ENCODE measurements at regions not wholly inside any gene's neighbourhood (a gene's known extent, or its start where the extent isn't known, plus 50 kb on each side); places are given as distances from the start of the nearest gene placed in this dataset.

GRCh38 chr1:25084407-25084806, 147.9 kb downstream of the SYF2 start:
- Mint-ChIP-seq H3K27me3 (no peaks in the 10 kb centered on the region), H3K36me3 (no peaks in the 10 kb centered on the region), H3K9me3 (no peaks in the 10 kb centered on the region), H3K4me1 (ENCODE audit: low read depth) (no peaks in the 10 kb centered on the region), H3K27ac (no peak overlapping the region), H3K4me3 (no peak overlapping the region)
- intact Hi-C loops (cut with micrococcal nuclease), result no loop called here
- CTCF ChIA-PET, result no interaction called here
- no peak for DNase-seq
- POLR2A ChIA-PET, result no interaction called here

GRCh38 chr1:25083481-25084345, 148.6 kb downstream of the SYF2 start:
- Mint-ChIP-seq H3K27me3 (no peaks in the 10 kb centered on the region), H3K36me3 (no peaks in the 10 kb centered on the region), H3K9me3 (no peaks in the 10 kb centered on the region), H3K27ac (no peak overlapping the region), H3K4me3 (no peak overlapping the region), H3K4me1 (ENCODE audit: low read depth) (no peaks in the 10 kb centered on the region)
- DNase-seq, result no peak
- intact Hi-C loops (cut with micrococcal nuclease), result no loop called here
- ChIA-PET CTCF (interaction anchor here (1.0 kb wide), 1 partner anchor 18 kb away, joined by 3 read pairs; no protein-coding TSS in a partner anchor), POLR2A (no interaction called here)

GRCh38 chr1:25082995-25083394, 149.3 kb downstream of the SYF2 start:
- no peak overlapping the region for H3K4me3 Mint-ChIP-seq
- intact Hi-C loops (cut with micrococcal nuclease), result no loop called here
- ChIA-PET POLR2A (no interaction called here), CTCF (interaction anchor here (1.0 kb wide), 1 partner anchor 19 kb away, joined by 3 read pairs; no protein-coding TSS in a partner anchor)
- DNase-seq, result no peak
- no peaks in the 10 kb centered on the region for H3K36me3 Mint-ChIP-seq
- H3K27me3 Mint-ChIP-seq, result no peaks in the 10 kb centered on the region
- H3K4me1 Mint-ChIP-seq (ENCODE audit: low read depth), result no peaks in the 10 kb centered on the region
- no peak overlapping the region for H3K27ac Mint-ChIP-seq
- H3K9me3 Mint-ChIP-seq, result peaks cover 2% of the 10 kb centered on the region

GRCh38 chr1:25082216-25082899, 149.9 kb downstream of the SYF2 start:
- Mint-ChIP-seq H3K4me1 (ENCODE audit: low read depth) (no peaks in the 10 kb centered on the region), H3K36me3 (peaks cover 1% of the 10 kb centered on the region), H3K9me3 (peaks cover 5% of the 10 kb centered on the region), H3K4me3 (no peak overlapping the region), H3K27ac (no peak overlapping the region), H3K27me3 (no peaks in the 10 kb centered on the region)
- CTCF ChIA-PET, result interaction anchor here (1.0 kb wide), 1 partner anchor 19 kb away, joined by 3 read pairs; no protein-coding TSS in a partner anchor
- intact Hi-C loops (cut with micrococcal nuclease), result no loop called here
- POLR2A ChIA-PET, result no interaction called here
- no peak for DNase-seq

- ChIA-PET CTCF (no interaction called here), POLR2A (no interaction called here)
- H3K4me3 Mint-ChIP-seq, result no peak overlapping the region
- no peak overlapping the region for H3K27ac Mint-ChIP-seq
- H3K27me3 Mint-ChIP-seq, result no peaks in the 10 kb centered on the region
- no peaks in the 10 kb centered on the region for H3K4me1 Mint-ChIP-seq (ENCODE audit: low read depth)
- intact Hi-C loops (cut with micrococcal nuclease), result no loop called here
- peaks cover 7% of the 10 kb centered on the region for H3K36me3 Mint-ChIP-seq
- no peak for DNase-seq
- peaks cover 12% of the 10 kb centered on the region for H3K9me3 Mint-ChIP-seq
Measured at GRCh38 chr1:25081496-25081895, 150.8 kb downstream of the SYF2 start.

- Mint-ChIP-seq H3K4me3 (no peak overlapping the region), H3K9me3 (peaks cover 14% of the 10 kb centered on the region), H3K4me1 (ENCODE audit: low read depth) (no peaks in the 10 kb centered on the region), H3K36me3 (peaks cover 7% of the 10 kb centered on the region), H3K27ac (no peak overlapping the region), H3K27me3 (no peaks in the 10 kb centered on the region)
- ChIA-PET CTCF (interaction anchor here (0.6 to 1.2 kb wide), 2 partner anchors 122 to 189 kb away, joined by 3 to 5 read pairs; no protein-coding TSS in a partner anchor), POLR2A (no interaction called here)
- intact Hi-C loops (cut with micrococcal nuclease), result no loop called here
- DNase-seq, result no peak
Measured at GRCh38 chr1:25080294-25081209, 150.5 kb upstream of the RUNX3 start.

GRCh38 chr1:25079048-25079447, 149.0 kb upstream of the RUNX3 start:
- Mint-ChIP-seq H3K27ac (no peak overlapping the region), H3K4me1 (ENCODE audit: low read depth) (no peaks in the 10 kb centered on the region), H3K36me3 (peaks cover 7% of the 10 kb centered on the region), H3K27me3 (no peaks in the 10 kb centered on the region), H3K4me3 (no peak overlapping the region), H3K9me3 (peaks cover 14% of the 10 kb centered on the region)
- ChIA-PET POLR2A (no interaction called here), CTCF (no interaction called here)
- no peak for DNase-seq
- intact Hi-C loops (cut with micrococcal nuclease), result no loop called here

GRCh38 chr1:25074351-25075227, 144.5 kb upstream of the RUNX3 start:
- no peaks in the 10 kb centered on the region for H3K27me3 Mint-ChIP-seq
- DNase-seq, result no peak
- POLR2A ChIA-PET, result no interaction called here
- intact Hi-C loops (cut with micrococcal nuclease), result no loop called here
- H3K4me3 Mint-ChIP-seq, result no peak overlapping the region
- CTCF ChIA-PET, result interaction anchor here (1.2 kb wide), 1 partner anchor 27 kb away, joined by 3 read pairs; no protein-coding TSS in a partner anchor
- peaks cover 14% of the 10 kb centered on the region for H3K9me3 Mint-ChIP-seq
- H3K27ac Mint-ChIP-seq, result no peak overlapping the region
- peaks cover 7% of the 10 kb centered on the region for H3K36me3 Mint-ChIP-seq
- H3K4me1 Mint-ChIP-seq (ENCODE audit: low read depth), result no peaks in the 10 kb centered on the region

- peaks cover 7% of the 10 kb centered on the region for H3K36me3 Mint-ChIP-seq
- H3K9me3 Mint-ChIP-seq, result peaks cover 14% of the 10 kb centered on the region
- ChIA-PET POLR2A (no interaction called here), CTCF (interaction anchor here (1.2 to 1.3 kb wide), 2 partner anchors 28 to 36 kb away, joined by 3 to 4 read pairs; no protein-coding TSS in a partner anchor)
- DNase-seq, result no peak
- intact Hi-C loops (cut with micrococcal nuclease), result no loop called here
- H3K27me3 Mint-ChIP-seq, result no peaks in the 10 kb centered on the region
- H3K4me3 Mint-ChIP-seq, result no peak overlapping the region
- no peak overlapping the region for H3K27ac Mint-ChIP-seq
- H3K4me1 Mint-ChIP-seq (ENCODE audit: low read depth), result no peaks in the 10 kb centered on the region
Measured at GRCh38 chr1:25073640-25074270, 143.7 kb upstream of the RUNX3 start.

GRCh38 chr1:25072461-25072860, 142.4 kb upstream of the RUNX3 start:
- POLR2A ChIA-PET, result no interaction called here
- Mint-ChIP-seq H3K4me3 (no peak overlapping the region), H3K27ac (no peak overlapping the region), H3K9me3 (peaks cover 10% of the 10 kb centered on the region), H3K4me1 (ENCODE audit: low read depth) (no peaks in the 10 kb centered on the region), H3K36me3 (peaks cover 6% of the 10 kb centered on the region), H3K27me3 (no peaks in the 10 kb centered on the region)
- CTCF ChIA-PET, result no interaction called here
- intact Hi-C loops (cut with micrococcal nuclease), result no loop called here
- no peak for DNase-seq

GRCh38 chr1:25068829-25069228, 138.8 kb upstream of the RUNX3 start:
- POLR2A ChIA-PET, result no interaction called here
- CTCF ChIA-PET, result interaction anchor here (1.0 to 1.2 kb wide), 2 partner anchors 19 to 30 kb away, joined by 3 read pairs; no protein-coding TSS in a partner anchor
- H3K9me3 Mint-ChIP-seq, result no peaks in the 10 kb centered on the region
- H3K4me1 Mint-ChIP-seq (ENCODE audit: low read depth), result peaks cover 14% of the 10 kb centered on the region
- H3K27me3 Mint-ChIP-seq, result no peaks in the 10 kb centered on the region
- no peaks in the 10 kb centered on the region for H3K36me3 Mint-ChIP-seq
- no peak overlapping the region for H3K27ac Mint-ChIP-seq
- H3K4me3 Mint-ChIP-seq, result no peak overlapping the region
- intact Hi-C loops (cut with micrococcal nuclease), result no loop called here
- peak; percentile 35 for DNase-seq

Data from activated CD4-positive, alpha-beta memory T cell treated with anti-CD3 and anti-CD28 coated beads for 36 hours (primary cell).